ENCODE measurements at regions not wholly inside any gene's neighbourhood (a gene's known extent, or its start where the extent isn't known, plus 50 kb on each side); places are given as distances from the start of the nearest gene placed in this dataset.

DNA sequence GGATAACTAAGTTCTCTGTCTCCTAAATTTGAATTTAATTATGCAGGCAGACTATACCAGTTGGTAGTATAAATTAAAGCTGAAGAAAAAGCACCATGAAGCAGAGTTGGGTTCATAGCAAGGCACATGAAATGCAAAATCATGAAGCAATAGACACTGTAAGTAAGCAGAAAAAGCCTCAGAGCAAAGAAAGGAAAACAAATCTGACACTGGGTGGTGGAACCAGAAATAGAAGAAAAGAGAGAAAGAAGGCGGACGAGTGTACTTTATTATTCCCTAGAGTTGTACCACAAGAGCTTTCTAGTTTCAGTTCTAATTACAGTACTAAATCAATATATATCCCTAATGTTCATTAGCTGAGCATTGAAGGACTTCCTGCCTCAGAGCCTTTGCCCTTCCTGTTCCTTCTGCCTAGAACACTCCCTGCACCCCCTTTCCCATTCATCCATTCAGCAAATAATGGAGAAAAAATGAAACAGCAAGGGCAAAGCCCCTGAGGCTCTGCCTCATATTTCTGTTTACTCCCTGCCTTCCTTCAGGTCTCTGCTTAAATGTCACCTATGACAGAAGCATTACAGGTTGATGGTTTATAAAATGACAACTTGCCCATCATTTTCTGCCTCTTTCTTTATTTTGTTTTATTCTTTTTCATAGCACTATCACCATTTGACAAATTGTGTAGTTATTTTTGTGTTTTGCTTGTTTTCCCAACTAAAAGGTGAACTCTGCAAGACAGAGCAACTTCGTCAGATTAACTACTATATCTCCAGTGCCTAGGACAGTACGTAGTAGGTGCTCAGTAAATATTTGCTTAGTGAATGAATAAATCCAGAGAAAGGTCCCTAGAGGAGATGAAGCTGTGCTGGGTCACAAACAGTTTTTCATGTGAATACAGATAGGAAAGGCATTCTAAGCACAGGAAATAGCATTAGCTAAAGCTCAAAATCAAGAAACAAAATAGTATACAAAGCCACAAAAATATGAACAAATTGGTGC is 154.0 kb upstream of the RASGEF1B start:
- TF ChIP-seq, protein P1, sequence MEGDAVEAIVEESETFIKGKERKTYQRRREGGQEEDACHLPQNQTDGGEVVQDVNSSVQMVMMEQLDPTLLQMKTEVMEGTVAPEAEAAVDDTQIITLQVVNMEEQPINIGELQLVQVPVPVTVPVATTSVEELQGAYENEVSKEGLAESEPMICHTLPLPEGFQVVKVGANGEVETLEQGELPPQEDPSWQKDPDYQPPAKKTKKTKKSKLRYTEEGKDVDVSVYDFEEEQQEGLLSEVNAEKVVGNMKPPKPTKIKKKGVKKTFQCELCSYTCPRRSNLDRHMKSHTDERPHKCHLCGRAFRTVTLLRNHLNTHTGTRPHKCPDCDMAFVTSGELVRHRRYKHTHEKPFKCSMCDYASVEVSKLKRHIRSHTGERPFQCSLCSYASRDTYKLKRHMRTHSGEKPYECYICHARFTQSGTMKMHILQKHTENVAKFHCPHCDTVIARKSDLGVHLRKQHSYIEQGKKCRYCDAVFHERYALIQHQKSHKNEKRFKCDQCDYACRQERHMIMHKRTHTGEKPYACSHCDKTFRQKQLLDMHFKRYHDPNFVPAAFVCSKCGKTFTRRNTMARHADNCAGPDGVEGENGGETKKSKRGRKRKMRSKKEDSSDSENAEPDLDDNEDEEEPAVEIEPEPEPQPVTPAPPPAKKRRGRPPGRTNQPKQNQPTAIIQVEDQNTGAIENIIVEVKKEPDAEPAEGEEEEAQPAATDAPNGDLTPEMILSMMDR (IDR thresholded peaks at IDR 0.05), result no peak
- TF ChIP-seq POLR2A (IDR thresholded peaks at IDR 0.05), result no peak
